ENCODE measurements at regions not wholly inside any gene's neighbourhood (a gene's known extent, or its start where the extent isn't known, plus 50 kb on each side); places are given as distances from the start of the nearest gene placed in this dataset.

GRCh38 chrX:118167361-118167760 lies 50.8 kb upstream of the KLHL13 start:
- no peak for DNase-seq (ENCODE audit: low spot score)
- intact Hi-C loops (cut with DNase I): no loop called here

GRCh38 chrX:118171356-118171755 lies 54.7 kb upstream of the KLHL13 start:
- intact Hi-C loops (cut with DNase I): no loop called here
- DNase-seq (ENCODE audit: low spot score): no peak

DNA sequence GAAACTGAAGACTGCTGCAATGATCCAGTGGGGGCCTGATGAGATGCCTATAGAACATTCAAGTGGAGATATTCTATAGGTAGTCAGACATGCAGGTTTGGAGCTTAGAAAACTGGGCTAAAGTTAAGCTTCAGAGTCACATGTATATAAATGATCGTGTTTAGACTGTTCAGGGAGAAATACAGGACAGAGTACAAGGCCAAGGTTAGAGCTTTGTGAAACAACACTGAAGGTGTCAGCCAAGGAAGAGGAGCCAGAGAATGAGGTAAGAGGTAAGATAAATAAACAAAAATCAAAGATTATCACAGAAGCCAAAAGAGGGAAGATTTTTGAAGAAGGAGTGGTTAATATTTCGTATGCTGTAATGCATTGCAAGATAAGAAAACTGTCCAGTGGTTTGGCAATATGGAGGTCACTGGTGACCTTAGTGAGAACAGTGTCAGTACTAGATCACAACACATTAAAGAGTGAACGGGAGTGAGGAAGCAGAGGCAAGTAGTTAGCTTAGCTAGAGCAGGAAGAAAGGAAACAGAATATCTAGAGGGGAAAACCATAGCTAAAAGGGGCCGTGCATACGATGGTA lies 58.0 kb upstream of the KLHL13 start:
- no peak for DNase-seq (ENCODE audit: low spot score)
- intact Hi-C loops (cut with DNase I): no loop called here

DNA sequence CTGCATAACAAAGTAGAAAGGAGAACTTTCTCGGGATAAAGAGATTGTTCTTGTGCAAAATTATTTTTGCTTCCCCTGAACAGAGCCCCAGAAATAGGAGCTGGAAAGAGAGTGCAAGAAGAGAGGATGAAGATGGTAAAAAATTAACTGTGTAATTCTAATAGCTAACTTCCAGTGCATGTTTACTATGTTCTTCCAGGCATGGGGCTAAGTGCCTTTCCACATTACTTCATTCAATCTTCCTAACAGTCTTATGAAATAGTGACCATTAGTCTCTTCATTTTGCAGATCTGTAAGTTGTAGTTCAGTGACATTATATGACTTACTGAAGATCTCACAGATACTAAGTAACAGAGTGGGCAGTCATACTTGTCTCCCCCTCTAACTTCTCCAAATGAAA lies 61.1 kb upstream of the KLHL13 start:
- intact Hi-C loops (cut with DNase I): no loop called here
- no peak for DNase-seq (ENCODE audit: low spot score)

DNA sequence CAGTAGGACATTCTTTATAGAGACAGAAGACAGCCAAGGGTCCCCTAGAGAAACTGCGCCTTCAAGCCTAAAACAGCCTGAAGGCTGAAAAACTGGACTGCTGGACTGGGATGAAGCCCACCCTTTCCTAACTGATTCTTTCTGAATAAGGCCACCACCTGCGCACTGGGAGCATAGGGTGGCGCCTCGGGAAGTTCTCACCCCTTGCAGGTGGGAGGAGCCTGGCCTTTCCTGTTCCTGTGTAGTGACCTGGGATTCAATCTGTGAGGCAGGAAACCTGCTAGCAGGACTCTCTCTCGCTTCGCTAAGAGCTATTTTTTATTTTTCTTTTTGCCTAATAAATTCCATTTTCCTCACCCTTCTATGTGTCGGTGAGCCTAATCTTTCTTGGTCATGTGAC lies 61.8 kb upstream of the KLHL13 start:
- intact Hi-C loops (cut with DNase I): no loop called here
- no peak for DNase-seq (ENCODE audit: low spot score)

GRCh38 chrX:118179161-118179560 lies 62.6 kb upstream of the KLHL13 start:
- intact Hi-C loops (cut with DNase I): no loop called here
- no peak for DNase-seq (ENCODE audit: low spot score)

- intact Hi-C loops (cut with DNase I): no loop called here
- DNase-seq (ENCODE audit: low spot score): no peak
Observed at GRCh38 chrX:118179718-118180117, 63.1 kb upstream of the KLHL13 start.

GRCh38 chrX:118181030-118181429 lies 64.4 kb upstream of the KLHL13 start:
- intact Hi-C loops (cut with DNase I): no loop called here
- no peak for DNase-seq (ENCODE audit: low spot score)

DNA sequence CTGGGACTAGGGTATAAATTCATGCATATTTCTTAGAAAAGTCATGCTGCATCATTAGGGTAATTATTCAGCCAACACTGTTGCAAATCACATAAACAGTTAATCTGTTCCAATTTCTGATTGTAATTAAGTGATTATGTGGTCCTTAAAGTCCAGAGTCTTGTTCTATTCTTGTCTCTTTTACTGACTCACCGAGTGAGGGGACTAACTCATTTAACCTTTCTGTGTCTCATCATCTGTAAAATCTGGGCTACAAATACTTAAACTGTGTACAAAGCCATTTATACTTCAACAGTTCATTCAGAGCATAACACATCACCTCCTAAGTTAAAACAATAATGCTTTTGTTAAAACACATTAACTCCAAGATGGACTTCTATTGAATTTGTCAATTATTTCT lies 65.4 kb upstream of the KLHL13 start:
- intact Hi-C loops (cut with DNase I): no loop called here
- DNase-seq (ENCODE audit: low spot score): no peak

- intact Hi-C loops (cut with DNase I): no loop called here
- DNase-seq (ENCODE audit: low spot score): no peak
Observed at GRCh38 chrX:118182681-118183080, 66.1 kb upstream of the KLHL13 start.

- intact Hi-C loops (cut with DNase I): no loop called here
- DNase-seq (ENCODE audit: low spot score): no peak
Observed at GRCh38 chrX:118183606-118184005, 67.0 kb upstream of the KLHL13 start.

- DNase-seq (ENCODE audit: low spot score): no peak
- intact Hi-C loops (cut with DNase I): no loop called here
Observed at GRCh38 chrX:118187100-118187499, 70.5 kb upstream of the KLHL13 start.

GRCh38 chrX:118189000-118189399 lies 72.4 kb upstream of the KLHL13 start:
- intact Hi-C loops (cut with DNase I): no loop called here
- DNase-seq (ENCODE audit: low spot score): no peak

GRCh38 chrX:118189628-118190027 lies 73.0 kb upstream of the KLHL13 start:
- no peak for DNase-seq (ENCODE audit: low spot score)
- intact Hi-C loops (cut with DNase I): no loop called here

DNA sequence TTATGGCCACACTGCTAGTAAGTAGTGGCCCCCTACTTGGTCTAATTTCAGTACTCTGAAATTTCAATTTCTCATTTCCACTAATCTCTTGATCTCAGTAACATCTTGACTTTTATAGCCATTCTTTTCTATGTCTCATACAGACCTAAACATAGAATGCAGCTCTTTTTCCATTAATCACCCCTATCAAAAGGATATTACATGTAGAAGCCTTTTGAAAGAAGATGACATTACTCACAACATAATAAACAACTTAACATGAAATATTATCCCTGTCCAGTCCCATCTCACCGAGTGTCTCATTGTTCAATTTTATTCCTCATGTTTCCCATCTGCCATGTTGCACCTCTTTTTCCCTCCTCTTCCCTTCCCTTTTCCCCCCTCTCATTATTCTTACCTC lies 81.1 kb upstream of the KLHL13 start:
- intact Hi-C loops (cut with DNase I): no loop called here
- DNase-seq (ENCODE audit: low spot score): no peak

DNA sequence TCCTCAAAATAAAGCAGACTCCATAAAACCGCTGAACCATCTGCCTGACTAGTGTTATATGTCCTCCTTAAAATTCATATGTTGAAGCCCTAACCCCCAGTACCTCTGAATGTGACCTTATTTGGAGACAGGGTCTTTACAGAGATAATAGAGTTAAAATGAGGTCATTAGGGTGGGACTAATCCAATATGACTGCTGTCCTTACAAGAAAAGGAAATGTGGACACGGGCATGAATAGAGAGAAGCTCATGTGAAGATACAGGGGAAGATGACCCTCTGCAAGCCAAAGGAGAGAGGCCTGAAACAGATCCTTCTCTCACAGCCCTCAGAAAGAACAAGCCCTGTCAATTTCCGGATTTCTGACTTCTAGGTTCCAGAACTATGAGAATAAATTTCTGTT lies 82.0 kb upstream of the KLHL13 start:
- intact Hi-C loops (cut with DNase I): no loop called here

DNA sequence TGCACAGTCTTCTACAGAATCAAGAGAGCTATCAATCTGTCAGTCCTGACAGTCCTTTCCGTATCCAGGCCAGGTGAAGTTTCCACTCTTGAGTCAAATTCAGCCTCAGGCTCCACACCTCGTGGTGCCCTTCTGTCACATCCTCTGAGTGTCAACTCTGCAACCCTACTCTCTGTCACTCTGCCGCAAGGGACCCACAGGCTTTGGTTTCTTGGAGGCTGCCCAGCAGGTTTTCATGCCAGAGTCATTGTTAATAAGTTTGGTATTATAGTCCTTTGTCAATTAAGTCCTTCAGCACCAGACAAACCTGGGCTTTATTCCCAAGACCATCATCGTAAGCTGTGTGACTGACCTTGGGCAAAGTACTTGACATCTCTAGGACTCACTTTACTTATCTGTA lies 83.4 kb upstream of the KLHL13 start:
- intact Hi-C loops (cut with DNase I): no loop called here
- no peak for DNase-seq (ENCODE audit: low spot score)

More for the DNA sequence above, 82.0 kb upstream of the KLHL13 start:
- DNase-seq (ENCODE audit: low spot score): no peak

GRCh38 chrX:118205421-118206395 lies 89.1 kb upstream of the KLHL13 start:
- intact Hi-C loops (cut with DNase I): no loop called here

DNA sequence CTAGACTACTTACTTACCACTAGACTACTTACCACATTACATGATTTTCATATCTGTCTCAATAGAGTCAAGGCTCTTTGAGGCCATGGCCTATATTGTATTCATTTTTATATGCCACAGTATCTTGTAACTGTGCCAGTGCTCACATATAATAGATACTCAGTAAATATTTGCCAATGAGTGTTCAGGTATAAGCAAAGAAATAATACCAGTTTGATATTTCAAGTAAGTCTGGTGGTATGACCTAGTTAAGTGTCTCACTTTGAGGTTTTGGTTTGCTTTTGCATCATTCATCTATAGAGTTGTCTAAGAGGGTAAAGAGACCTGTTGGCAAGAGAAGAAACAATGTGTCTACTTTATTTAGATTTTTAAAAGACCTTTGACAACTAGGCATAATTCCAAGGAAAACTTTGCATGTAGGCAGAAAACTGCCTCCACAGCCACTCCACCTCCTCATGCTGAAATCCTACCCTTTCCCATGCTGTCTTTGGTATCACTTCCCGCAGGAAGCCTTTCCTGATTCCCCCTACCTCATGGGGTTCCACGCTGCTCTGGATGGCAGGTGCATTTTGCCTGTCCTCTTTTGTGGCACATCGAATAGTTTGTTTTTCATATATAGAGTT lies 91.3 kb upstream of the KLHL13 start:
- DNase-seq (ENCODE audit: low spot score): no peak
- intact Hi-C loops (cut with DNase I): no loop called here

More at GRCh38 chrX:118205421-118206395, 89.1 kb upstream of the KLHL13 start:
- DNase-seq (ENCODE audit: low spot score): no peak

- intact Hi-C loops (cut with DNase I): no loop called here
- DNase-seq (ENCODE audit: low spot score): no peak
Observed at GRCh38 chrX:118208481-118208880, 91.9 kb upstream of the KLHL13 start.
